Lung (tissue), 11 donors: ENCODE measurements at regions not wholly inside any gene's neighbourhood (a gene's known extent, or its start where the extent isn't known, plus 50 kb on each side); places are given as distances from the start of the nearest gene placed in this dataset.
A peak's percentile ranks its signal among the peaks of the same experiment; 100 is the strongest.

ENCODE experiments used
- ATAC-seq: fragments of 200-7000 bp; cut with Tn5 transposase; one replicate; pipeline ENCODE4 v1.9.1; 2020; ENCODE audit warnings: moderate number of reproducible peaks; ENCODE audit not compliant: insufficient read depth, low FRiP score
- DNase-seq, 3 donors: peaks; one replicate each; pipeline ENCODE4 v3.0.0-alpha.2; 2013 to 2017
- H3K27ac ChIP-seq, 2 donors: one replicate each; pipeline ENCODE4 v1.5.1; 2013; ENCODE audit warnings: mild to moderate bottlenecking in 2 of 2, moderate library complexity in 2 of 2, control low read depth in 1 of 2, inconsistent platforms in 1 of 2, low read depth in 1 of 2, low read length in 1 of 2
- H3K27me3 ChIP-seq, 3 donors: one replicate each; pipeline ENCODE4 v1.5.1; 2013; ENCODE audit warnings: low read length in 2 of 3; ENCODE audit not compliant: control insufficient read depth in 3 of 3, insufficient read depth in 3 of 3
- H3K36me3 ChIP-seq, 4 donors: one replicate each; pipeline ENCODE4 v1.5.1; 2013; ENCODE audit warnings: low read length in 4 of 4, mild to moderate bottlenecking in 1 of 4, moderate library complexity in 1 of 4; ENCODE audit not compliant: control insufficient read depth in 4 of 4, insufficient read depth in 4 of 4
- H3K4me1 ChIP-seq, 5 donors: one replicate each; pipeline ENCODE4 v1.5.1; 2013; ENCODE audit warnings: low read length in 5 of 5, mild to moderate bottlenecking in 2 of 5, moderate library complexity in 1 of 5; ENCODE audit not compliant: control insufficient read depth in 5 of 5, insufficient read depth in 5 of 5
- H3K4me3 ChIP-seq: one replicate; pipeline ENCODE4 v1.5.1; 2013; ENCODE audit warnings: mild to moderate bottlenecking, control low read depth, moderate library complexity
- H3K9ac ChIP-seq, 2 donors: one replicate each; pipeline ENCODE4 v1.5.1; 2013; ENCODE audit warnings: low read length in 2 of 2, control low read depth in 1 of 2; ENCODE audit not compliant: insufficient read depth in 1 of 2
- H3K9me3 ChIP-seq, 4 donors: one replicate each; pipeline ENCODE4 v1.5.1; 2013; ENCODE audit warnings: low read length in 3 of 4, mild to moderate bottlenecking in 1 of 4, moderate library complexity in 1 of 4; ENCODE audit not compliant: control insufficient read depth in 4 of 4, insufficient read depth in 3 of 4
- WGBS, 2 donors: extraction: QIAGEN DNeasy Blood & Tissue Kit; methylation state at CpG; one replicate each; pipeline ENCODE4 v1.1.7; 2013; 5-methylcytosine and 5-hydroxymethylcytosine counted together
- TF ChIP-seq, protein P1 (sequence below): IDR thresholded peaks from 2 replicates; pipeline ENCODE4 v1.5.1; 2012; ENCODE audit warnings: mild to moderate bottlenecking; ENCODE audit errors: control extremely low read depth, extremely low read depth
- donor health status: control.
- donor health status: control.
- donor health status: Bipolar disorder and iron deficiency.
- donor health status: healthy.
- donor health status: DM: yes; HTN: yes; CAD: no.

DNA sequence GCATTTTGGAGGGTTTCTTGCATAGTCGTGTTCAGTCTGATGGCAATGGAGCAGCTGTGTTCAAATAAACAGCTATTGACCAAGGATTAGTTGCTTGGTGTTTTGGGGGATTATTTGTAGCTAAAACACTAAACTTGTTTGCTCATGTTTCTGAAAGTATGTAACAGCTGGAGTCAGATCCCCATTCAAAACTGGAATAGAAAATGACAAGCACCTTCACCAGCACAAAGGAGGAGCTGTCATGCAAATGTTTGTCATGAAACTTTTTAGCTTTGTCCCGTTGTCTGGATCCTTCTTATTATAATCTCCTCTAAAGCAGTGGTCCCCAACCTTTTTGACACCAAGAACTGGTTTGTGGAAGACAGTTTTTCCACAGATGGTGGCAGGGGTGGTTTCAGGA lies 96.9 kb upstream of the ZNF236 start:
- H3K9me3 ChIP-seq: no peaks in the 10 kb centered on the region
- peaks cover 0 to 7% (median 0%) of the 10 kb centered on the region in 5 donors for H3K4me1 ChIP-seq
- no peaks in the 10 kb centered on the region for H3K27me3 ChIP-seq
- no peak overlapping the region for H3K9ac ChIP-seq
- DNase-seq: peak in 1 of 3 donors; percentile 62
- ATAC-seq: no peak
- H3K27ac ChIP-seq: no peak overlapping the region
- H3K36me3 ChIP-seq: no peaks in the 10 kb centered on the region
- TF ChIP-seq, protein P1, sequence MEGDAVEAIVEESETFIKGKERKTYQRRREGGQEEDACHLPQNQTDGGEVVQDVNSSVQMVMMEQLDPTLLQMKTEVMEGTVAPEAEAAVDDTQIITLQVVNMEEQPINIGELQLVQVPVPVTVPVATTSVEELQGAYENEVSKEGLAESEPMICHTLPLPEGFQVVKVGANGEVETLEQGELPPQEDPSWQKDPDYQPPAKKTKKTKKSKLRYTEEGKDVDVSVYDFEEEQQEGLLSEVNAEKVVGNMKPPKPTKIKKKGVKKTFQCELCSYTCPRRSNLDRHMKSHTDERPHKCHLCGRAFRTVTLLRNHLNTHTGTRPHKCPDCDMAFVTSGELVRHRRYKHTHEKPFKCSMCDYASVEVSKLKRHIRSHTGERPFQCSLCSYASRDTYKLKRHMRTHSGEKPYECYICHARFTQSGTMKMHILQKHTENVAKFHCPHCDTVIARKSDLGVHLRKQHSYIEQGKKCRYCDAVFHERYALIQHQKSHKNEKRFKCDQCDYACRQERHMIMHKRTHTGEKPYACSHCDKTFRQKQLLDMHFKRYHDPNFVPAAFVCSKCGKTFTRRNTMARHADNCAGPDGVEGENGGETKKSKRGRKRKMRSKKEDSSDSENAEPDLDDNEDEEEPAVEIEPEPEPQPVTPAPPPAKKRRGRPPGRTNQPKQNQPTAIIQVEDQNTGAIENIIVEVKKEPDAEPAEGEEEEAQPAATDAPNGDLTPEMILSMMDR: no peak
- 51 to 61% methylated on average over 2 of the region's 2 CpGs for WGBS, 2 donors
- H3K4me3 ChIP-seq: no peak overlapping the region

DNA sequence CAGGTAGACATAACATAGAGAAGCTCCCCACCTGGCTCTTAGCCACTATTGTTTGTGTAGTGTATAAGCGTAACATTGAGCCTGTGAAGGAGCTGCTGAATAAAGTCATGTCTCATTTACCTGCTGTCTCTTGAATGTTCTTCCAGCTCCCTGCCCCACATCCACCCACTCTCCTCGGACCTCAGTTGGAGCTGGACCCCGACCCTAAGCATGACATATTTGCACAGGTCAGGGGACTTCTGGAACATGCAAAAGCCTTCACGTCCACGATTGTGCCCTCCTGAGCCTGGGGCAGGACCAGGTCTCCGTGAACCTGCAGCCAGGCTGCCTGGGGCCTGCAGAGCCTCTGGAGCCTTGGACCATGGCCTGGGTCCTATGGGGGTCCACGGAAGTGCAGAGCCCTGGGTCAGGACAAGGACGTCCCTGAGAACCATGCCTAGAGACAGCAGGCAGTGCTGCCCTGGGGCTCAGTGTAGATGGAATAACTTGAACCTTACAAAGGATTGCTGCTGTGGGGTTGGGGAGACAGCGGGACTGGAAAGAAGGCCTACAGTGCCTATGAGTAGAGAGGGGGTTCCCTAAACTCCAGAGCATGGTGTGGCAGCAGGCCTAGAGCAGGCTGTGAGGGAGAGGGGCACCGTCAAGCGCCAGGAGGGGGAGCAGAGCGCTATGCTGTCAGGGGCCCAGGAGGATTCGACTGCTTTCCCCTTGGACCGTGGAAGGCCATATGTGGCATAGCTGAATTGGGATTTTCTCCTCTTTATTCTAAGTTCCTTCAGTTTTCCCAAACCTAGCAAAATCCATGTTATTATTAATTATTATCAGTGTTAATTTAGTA lies 99.9 kb upstream of the ZNF236 start:
- Histone ChIP-seq H3K27ac (no peak overlapping the region), H3K4me3 (no peak overlapping the region), H3K4me1 (peaks cover 0 to 7% (median 0%) of the 10 kb centered on the region in 5 donors), H3K9me3 (no peaks in the 10 kb centered on the region), H3K36me3 (no peaks in the 10 kb centered on the region), H3K9ac (no peak overlapping the region), H3K27me3 (no peaks in the 10 kb centered on the region)
- ATAC-seq (no peak), DNase-seq (no peak)
- TF ChIP-seq, protein P1: no peak
- WGBS, 2 donors: 95 to 97% methylated on average over 14 of the region's 14 CpGs

- TF ChIP-seq, protein P1: no peak
- peaks cover 0 to 7% (median 0%) of the 10 kb centered on the region in 5 donors for H3K4me1 ChIP-seq
- no peaks in the 10 kb centered on the region for H3K9me3 ChIP-seq
- no peak overlapping the region for H3K9ac ChIP-seq
- 53 to 75% methylated on average over 9 of the region's 9 CpGs for WGBS, 2 donors
- ATAC-seq (no peak), DNase-seq (no peak)
- H3K27me3 ChIP-seq: no peaks in the 10 kb centered on the region
- no peak overlapping the region for H3K27ac ChIP-seq
- no peaks in the 10 kb centered on the region for H3K36me3 ChIP-seq
- H3K4me3 ChIP-seq: no peak overlapping the region
Observed at GRCh38 chr18:76721207-76721996, 101.0 kb upstream of the ZNF236 start.
